Neural crest cell (in vitro differentiated cells): ENCODE measurements at regions not wholly inside any gene's neighbourhood (a gene's known extent, or its start where the extent isn't known, plus 50 kb on each side); places are given as distances from the start of the nearest gene placed in this dataset.

Source experiments
- DNase-seq: peaks from one replicate; pipeline ENCODE4 v3.0.0; 2021; ENCODE audit warnings: low read depth, mixed read lengths, low spot score
- H3K27ac Mint-ChIP-seq: one replicate; pipeline ENCODE4 v1.8.0; 2021; ENCODE audit warnings: mild to moderate bottlenecking, mixed read lengths; ENCODE audit not compliant: unreplicated experiment
- H3K27me3 Mint-ChIP-seq: 2 replicates; pipeline ENCODE4 v1.8.0; 2021; ENCODE audit warnings: low read depth, mild to moderate bottlenecking, mixed read lengths
- H3K36me3 Mint-ChIP-seq: 2 replicates; pipeline ENCODE4 v1.8.0; 2021; ENCODE audit warnings: low read depth, mild to moderate bottlenecking, mixed read lengths
- H3K4me1 Mint-ChIP-seq: 2 replicates; pipeline ENCODE4 v1.8.0; 2021; ENCODE audit warnings: mixed read lengths
- H3K4me3 Mint-ChIP-seq: one replicate; pipeline ENCODE4 v1.8.0; 2021; ENCODE audit warnings: mild to moderate bottlenecking, mixed read lengths
- H3K9me3 Mint-ChIP-seq: 2 replicates; pipeline ENCODE4 v1.8.0; 2021; ENCODE audit warnings: mixed read lengths
- TF ChIP-seq, protein P1 (sequence below): fragments of 200-600 bp; sonication (generic); conservative IDR thresholded peaks from 2 replicates; pipeline ENCODE4 v1.5.0; 2021; ENCODE audit warnings: antibody characterized with exemption, mild to moderate bottlenecking

DNA sequence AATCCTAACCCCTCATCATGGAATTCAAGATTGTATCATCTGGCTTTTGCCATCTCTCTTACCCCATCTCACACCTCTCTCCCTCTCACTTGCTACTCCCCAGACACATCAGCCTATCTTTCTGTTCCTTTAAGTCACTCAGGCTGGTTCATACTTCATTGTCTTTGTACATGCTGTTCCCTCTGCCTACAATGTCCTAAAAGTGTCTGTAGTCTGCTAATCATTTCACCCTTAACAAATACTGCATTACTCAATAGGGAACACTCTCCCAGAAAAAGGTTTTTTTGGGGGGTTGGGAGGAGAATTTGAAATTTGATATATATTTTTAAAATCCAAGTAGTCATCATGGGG lies 146.2 kb upstream of the KLF7 start:
- no peak for DNase-seq
- H3K4me3 Mint-ChIP-seq = no peak overlapping the region
- no peaks in the 10 kb centered on the region for H3K36me3 Mint-ChIP-seq
- no peaks in the 10 kb centered on the region for H3K9me3 Mint-ChIP-seq
- peak overlapping the region; percentile 17 for H3K27ac Mint-ChIP-seq
- H3K4me1 Mint-ChIP-seq = peaks cover 18% of the 10 kb centered on the region
- no peaks in the 10 kb centered on the region for H3K27me3 Mint-ChIP-seq
- TF ChIP-seq, protein P1, sequence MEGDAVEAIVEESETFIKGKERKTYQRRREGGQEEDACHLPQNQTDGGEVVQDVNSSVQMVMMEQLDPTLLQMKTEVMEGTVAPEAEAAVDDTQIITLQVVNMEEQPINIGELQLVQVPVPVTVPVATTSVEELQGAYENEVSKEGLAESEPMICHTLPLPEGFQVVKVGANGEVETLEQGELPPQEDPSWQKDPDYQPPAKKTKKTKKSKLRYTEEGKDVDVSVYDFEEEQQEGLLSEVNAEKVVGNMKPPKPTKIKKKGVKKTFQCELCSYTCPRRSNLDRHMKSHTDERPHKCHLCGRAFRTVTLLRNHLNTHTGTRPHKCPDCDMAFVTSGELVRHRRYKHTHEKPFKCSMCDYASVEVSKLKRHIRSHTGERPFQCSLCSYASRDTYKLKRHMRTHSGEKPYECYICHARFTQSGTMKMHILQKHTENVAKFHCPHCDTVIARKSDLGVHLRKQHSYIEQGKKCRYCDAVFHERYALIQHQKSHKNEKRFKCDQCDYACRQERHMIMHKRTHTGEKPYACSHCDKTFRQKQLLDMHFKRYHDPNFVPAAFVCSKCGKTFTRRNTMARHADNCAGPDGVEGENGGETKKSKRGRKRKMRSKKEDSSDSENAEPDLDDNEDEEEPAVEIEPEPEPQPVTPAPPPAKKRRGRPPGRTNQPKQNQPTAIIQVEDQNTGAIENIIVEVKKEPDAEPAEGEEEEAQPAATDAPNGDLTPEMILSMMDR = no peak

DNA sequence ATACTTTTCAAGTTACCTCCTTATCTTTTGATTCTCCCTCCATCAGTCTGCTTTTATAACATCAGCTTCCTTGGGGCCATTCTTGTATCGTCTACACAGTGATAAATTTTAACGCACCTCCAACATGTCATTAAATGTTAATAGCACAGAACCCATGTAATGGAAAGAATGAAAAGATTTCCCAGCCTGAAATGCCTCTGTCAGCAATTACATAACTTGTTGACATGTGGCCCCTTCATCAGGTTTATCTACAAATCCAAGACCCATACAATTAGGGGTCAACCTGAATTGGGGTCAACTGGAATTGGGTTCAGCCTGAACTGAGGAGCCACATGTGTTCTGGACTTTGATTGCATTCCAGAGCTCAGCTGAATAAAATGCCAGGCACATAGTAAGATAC lies 148.2 kb upstream of the KLF7 start:
- Mint-ChIP-seq H3K27me3 (no peaks in the 10 kb centered on the region), H3K9me3 (no peaks in the 10 kb centered on the region), H3K27ac (no peak overlapping the region), H3K36me3 (no peaks in the 10 kb centered on the region), H3K4me3 (no peak overlapping the region), H3K4me1 (peaks cover 19% of the 10 kb centered on the region)
- no peak for DNase-seq
- TF ChIP-seq, protein P1 = no peak

DNA sequence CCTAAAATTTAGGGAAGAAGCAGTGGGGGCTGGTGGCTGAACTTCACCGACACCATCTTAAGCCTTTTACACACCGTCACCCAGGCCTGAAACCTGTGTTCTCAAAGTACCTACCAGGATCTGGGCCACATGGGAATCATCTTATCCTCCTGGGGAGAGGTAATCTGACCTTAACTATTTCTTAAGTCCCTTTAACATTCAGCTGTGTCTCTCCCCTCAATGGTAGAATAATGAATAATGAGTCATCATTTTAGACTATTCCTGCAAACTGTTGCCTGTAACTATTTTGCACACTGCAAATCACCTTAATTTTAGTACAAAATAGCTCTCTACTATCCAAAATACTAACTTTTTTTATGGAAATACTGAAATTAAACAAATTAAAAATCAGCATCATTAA lies 149.4 kb upstream of the KLF7 start:
- peaks cover 19% of the 10 kb centered on the region for H3K4me1 Mint-ChIP-seq

DNA sequence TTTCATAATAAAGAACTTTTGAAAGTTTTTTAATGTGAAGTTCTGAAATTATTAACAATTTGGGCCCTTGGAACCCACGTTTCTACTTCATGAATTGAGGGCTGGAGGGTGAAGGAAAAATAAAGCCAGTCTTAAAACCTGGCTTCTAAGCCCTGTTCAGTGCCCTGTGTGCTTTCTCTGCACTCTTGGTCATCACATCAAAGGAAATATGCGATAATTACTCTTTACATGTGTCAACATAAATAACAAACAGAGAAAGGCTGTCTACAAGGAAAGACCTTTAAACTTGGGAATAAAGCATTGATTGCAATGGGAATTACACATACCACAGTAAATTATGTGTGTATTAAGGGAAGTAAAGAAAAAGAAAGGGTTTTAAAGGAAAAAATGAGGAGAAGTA lies 150.7 kb upstream of the KLF7 start:
- no peak overlapping the region for H3K27ac Mint-ChIP-seq
- no peak overlapping the region for H3K4me3 Mint-ChIP-seq
- H3K4me1 Mint-ChIP-seq = peaks cover 15% of the 10 kb centered on the region
- H3K36me3 Mint-ChIP-seq = no peaks in the 10 kb centered on the region
- no peaks in the 10 kb centered on the region for H3K27me3 Mint-ChIP-seq
- no peak for DNase-seq
- TF ChIP-seq, protein P1 = no peak
- H3K9me3 Mint-ChIP-seq = no peaks in the 10 kb centered on the region

More for the DNA sequence above, 149.4 kb upstream of the KLF7 start:
- Mint-ChIP-seq H3K9me3 (no peaks in the 10 kb centered on the region), H3K36me3 (no peaks in the 10 kb centered on the region), H3K27me3 (no peaks in the 10 kb centered on the region), H3K4me3 (no peak overlapping the region), H3K27ac (no peak overlapping the region)
- TF ChIP-seq, protein P1 = no peak
- no peak for DNase-seq

DNA sequence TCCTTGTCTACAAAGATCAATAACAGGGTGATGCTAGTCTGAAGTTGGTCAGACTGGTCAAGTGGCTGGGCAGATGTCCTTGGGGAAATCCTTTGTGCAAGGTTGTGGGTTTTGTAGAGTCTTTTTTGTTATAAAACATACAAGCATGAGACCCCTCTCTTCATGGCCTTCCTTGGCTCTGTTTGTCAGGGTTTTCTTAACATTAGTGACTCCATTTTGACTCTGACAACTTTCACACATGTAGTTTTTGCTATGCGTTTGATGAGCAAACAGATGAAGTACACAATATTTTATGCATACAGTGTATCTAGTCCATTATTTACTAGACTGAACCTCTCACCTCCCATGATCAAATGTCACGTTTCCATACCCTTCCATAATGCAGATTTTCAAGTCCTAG lies 151.2 kb upstream of the KLF7 start:
- H3K4me3 Mint-ChIP-seq = no peak overlapping the region
- H3K27ac Mint-ChIP-seq = no peak overlapping the region
- H3K9me3 Mint-ChIP-seq = no peaks in the 10 kb centered on the region
- no peaks in the 10 kb centered on the region for H3K36me3 Mint-ChIP-seq
- H3K27me3 Mint-ChIP-seq = no peaks in the 10 kb centered on the region
- TF ChIP-seq, protein P1 = no peak
- no peak for DNase-seq
- peaks cover 12% of the 10 kb centered on the region for H3K4me1 Mint-ChIP-seq

DNA sequence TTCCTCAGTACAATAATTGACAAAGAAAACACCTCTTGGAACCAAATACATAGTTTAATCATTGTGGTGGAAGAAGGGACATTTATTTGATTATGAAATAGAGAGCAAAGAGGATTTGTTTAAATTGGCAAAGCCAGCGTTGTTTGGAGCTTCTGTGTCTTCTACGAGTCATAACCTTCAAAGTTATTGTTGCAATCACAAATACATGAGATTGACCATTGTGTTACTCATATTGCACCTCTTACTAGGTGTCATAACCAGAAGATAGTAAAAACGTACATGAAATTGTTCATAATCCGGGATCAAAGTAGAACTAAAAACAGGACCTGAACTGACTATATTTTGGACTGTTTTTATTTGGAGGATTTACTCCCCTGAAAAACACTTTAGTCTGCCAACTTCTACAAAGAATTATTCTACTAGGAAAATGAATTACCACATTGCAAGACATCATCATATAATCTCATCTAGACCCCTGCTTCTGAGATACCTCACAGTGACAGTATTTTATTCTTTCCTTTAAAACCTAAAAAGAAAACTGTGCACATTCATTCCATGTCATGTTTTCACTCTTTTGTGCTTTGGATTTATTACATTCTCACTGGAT lies 151.7 kb upstream of the KLF7 start:
- TF ChIP-seq, protein P1 = no peak
- DNase-seq = no peak
- Mint-ChIP-seq H3K27me3 (no peaks in the 10 kb centered on the region), H3K4me3 (no peak overlapping the region), H3K36me3 (no peaks in the 10 kb centered on the region), H3K4me1 (peaks cover 10% of the 10 kb centered on the region), H3K9me3 (no peaks in the 10 kb centered on the region), H3K27ac (no peak overlapping the region)
